Liver (tissue), 8 donors: ENCODE measurements at regions not wholly inside any gene's neighbourhood (a gene's known extent, or its start where the extent isn't known, plus 50 kb on each side); places are given as distances from the start of the nearest gene placed in this dataset.

Source experiments
- DNase-seq: peaks from one replicate; pipeline ENCODE4 v3.0.0-alpha.2; 2017; ENCODE audit warnings: low spot score
- H3K27ac ChIP-seq, 2 donors: one replicate each; pipeline ENCODE4 v1.7.0; 2013; ENCODE audit warnings: inconsistent platforms in 2 of 2, low read length in 2 of 2, control low read depth in 1 of 2, low read depth in 1 of 2, mild to moderate bottlenecking in 1 of 2
- H3K27me3 ChIP-seq, 4 donors: one replicate each; pipeline versions ENCODE4 v1.6.1 to v1.7.0; 2013; ENCODE audit warnings: low read length in 3 of 4, inconsistent platforms in 1 of 4, mild to moderate bottlenecking in 1 of 4, moderate library complexity in 1 of 4; ENCODE audit not compliant: control insufficient read depth in 4 of 4, insufficient read depth in 4 of 4
- H3K36me3 ChIP-seq, 4 donors: one replicate each; pipeline versions ENCODE4 v1.6.1 to v1.7.0; 2013; ENCODE audit warnings: low read length in 3 of 4, mild to moderate bottlenecking in 3 of 4, low read depth in 1 of 4, moderate library complexity in 1 of 4; ENCODE audit not compliant: control insufficient read depth in 4 of 4, insufficient read depth in 3 of 4
- H3K4me1 ChIP-seq, 4 donors: one replicate each; pipeline versions ENCODE4 v1.6.1 to v1.7.0; 2013; ENCODE audit warnings: low read length in 3 of 4, mild to moderate bottlenecking in 3 of 4, moderate library complexity in 1 of 4; ENCODE audit not compliant: control insufficient read depth in 4 of 4, insufficient read depth in 4 of 4
- H3K4me3 ChIP-seq, 3 donors: one replicate each; pipeline versions ENCODE4 v1.6.1 to v1.7.0; 2013; ENCODE audit warnings: low read length in 3 of 3, control low read depth in 1 of 3, low read depth in 1 of 3, mild to moderate bottlenecking in 1 of 3
- H3K9ac ChIP-seq, 2 donors: one replicate each; pipeline ENCODE4 v1.7.0; 2013; ENCODE audit warnings: low read length in 2 of 2, mild to moderate bottlenecking in 2 of 2, moderate library complexity in 2 of 2, control low read depth in 1 of 2, low read depth in 1 of 2
- H3K9me3 ChIP-seq, 4 donors: one replicate each; pipeline versions ENCODE4 v1.6.1 to v1.7.0; 2013; ENCODE audit warnings: low read length in 3 of 4; ENCODE audit not compliant: control insufficient read depth in 4 of 4
- CTCF ChIP-seq: fragments of 150-350 bp; IDR thresholded peaks from 2 replicates; pipeline ENCODE4 v1.5.1; 2017; ENCODE audit warnings: improper control_type of control experiment, low read depth, low read length; ENCODE audit not compliant: missing input control
- EGR1 ChIP-seq, 2 donors: IDR thresholded peaks; 2 replicates each; pipeline ENCODE4 v1.6.1; 2016 to 2018; ENCODE audit warnings: antibody characterized with exemption in 2 of 2, low read depth in 2 of 2
- FOXA2 ChIP-seq: IDR thresholded peaks from 2 replicates; pipeline ENCODE4 v1.6.1; 2016; ENCODE audit warnings: antibody characterized with exemption
- GABPA ChIP-seq, 2 donors: IDR thresholded peaks in 1 of 2; conservative IDR thresholded peaks in 1 of 2; 2 replicates each; pipeline ENCODE4 v1.6.1; 2016; ENCODE audit warnings: antibody characterized with exemption in 2 of 2, mild to moderate bottlenecking in 1 of 2, moderate library complexity in 1 of 2
- HNF4A ChIP-seq, 2 donors: conservative IDR thresholded peaks; 2 replicates each; pipeline ENCODE4 v1.6.1; 2016; ENCODE audit warnings: antibody characterized with exemption in 2 of 2, mild to moderate bottlenecking in 2 of 2
- HNF4G ChIP-seq: IDR thresholded peaks from 2 replicates; pipeline ENCODE4 v1.6.1; 2016; ENCODE audit warnings: antibody characterized with exemption
- JUND ChIP-seq, 2 donors: IDR thresholded peaks; 2 replicates each; pipeline ENCODE4 v1.6.1; 2016; ENCODE audit warnings: antibody characterized with exemption in 2 of 2
- MAX ChIP-seq: IDR thresholded peaks from 2 replicates; pipeline ENCODE4 v1.6.1; 2016; ENCODE audit warnings: antibody characterized with exemption
- NR2F2 ChIP-seq: IDR thresholded peaks from 2 replicates; pipeline ENCODE4 v1.6.1; 2016; ENCODE audit warnings: antibody characterized with exemption
- RAD21 ChIP-seq, 2 donors: IDR thresholded peaks; 2 replicates each; pipeline ENCODE4 v1.6.1; 2016; ENCODE audit warnings: antibody characterized with exemption in 2 of 2, mild to moderate bottlenecking in 2 of 2
- REST ChIP-seq: IDR thresholded peaks from 2 replicates; pipeline ENCODE4 v1.6.1; 2016; ENCODE audit warnings: antibody characterized with exemption, mild to moderate bottlenecking
- RXRA ChIP-seq, 2 donors: IDR thresholded peaks; 2 replicates each; pipeline ENCODE4 v1.6.1; 2017 to 2018; ENCODE audit warnings: antibody characterized with exemption in 2 of 2, mild to moderate bottlenecking in 1 of 2
- SP1 ChIP-seq: IDR thresholded peaks from 2 replicates; pipeline ENCODE4 v1.6.1; 2018; ENCODE audit warnings: antibody characterized with exemption, mild to moderate bottlenecking
- WGBS: extraction: QIAGEN DNeasy Blood & Tissue Kit; methylation state at CpG from one replicate; pipeline ENCODE4 v1.1.7; 2013; 5-methylcytosine and 5-hydroxymethylcytosine counted together
- TF ChIP-seq, protein P1 (sequence below): IDR thresholded peaks from 2 replicates; pipeline ENCODE4 v1.6.1; 2016; ENCODE audit warnings: antibody characterized with exemption
- donor health status: healthy.
- donor health status: healthy.
- donor health status: healthy.
- donor health status: healthy.
- donor health status: healthy.

DNA sequence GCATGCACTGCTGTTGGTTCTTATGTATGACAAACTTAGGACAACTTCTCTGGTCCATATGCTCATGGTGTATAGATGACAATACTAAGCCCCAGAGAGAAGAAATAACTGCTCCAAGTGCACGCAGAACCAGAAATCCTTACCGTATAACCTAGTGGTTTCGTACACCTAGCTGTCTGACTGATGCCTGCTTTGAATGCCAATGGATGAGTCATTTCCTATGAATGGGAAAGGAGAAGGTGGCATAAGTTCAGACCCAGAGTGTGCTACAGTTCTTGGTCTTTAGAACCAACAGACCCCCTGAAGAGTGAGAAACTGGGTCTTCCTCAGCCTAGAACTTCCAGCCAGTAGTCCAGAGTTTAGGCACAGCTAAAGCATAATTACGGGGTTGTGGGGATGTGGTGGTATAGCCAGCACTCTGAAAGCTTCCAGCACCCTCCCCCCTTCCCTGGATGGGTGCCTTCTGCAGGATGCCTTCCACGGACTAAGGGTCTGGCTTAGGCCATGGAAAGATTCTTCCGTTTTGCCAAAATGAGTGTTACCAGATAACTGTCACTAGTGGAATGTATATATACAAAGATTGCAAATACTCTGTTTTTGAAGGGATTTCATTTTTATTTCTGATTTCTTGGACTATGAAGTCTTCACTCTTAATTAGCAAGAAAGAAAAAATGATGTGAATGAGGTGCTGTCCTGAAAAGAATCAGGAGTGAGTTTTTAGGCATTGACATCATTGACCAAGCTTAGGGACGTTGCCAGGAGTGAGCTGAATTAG is 84.6 kb upstream of the PACRGL start:
- TF ChIP-seq MAX: no peak
- TF ChIP-seq HNF4A (conservative IDR thresholded peaks at IDR 0.05): no peak
- 89% methylated on average over 7 of the region's 7 CpGs for WGBS
- Histone ChIP-seq H3K4me1 (peaks cover 0 to 14% (median 2%) of the 10 kb centered on the region in 4 donors), H3K27me3 (no peaks in the 10 kb centered on the region), H3K4me3 (no peak overlapping the region), H3K9me3 (no peaks in the 10 kb centered on the region), H3K27ac (no peak overlapping the region), H3K9ac (no peak overlapping the region), H3K36me3 (no peaks in the 10 kb centered on the region)
- DNase-seq: no peak

DNA sequence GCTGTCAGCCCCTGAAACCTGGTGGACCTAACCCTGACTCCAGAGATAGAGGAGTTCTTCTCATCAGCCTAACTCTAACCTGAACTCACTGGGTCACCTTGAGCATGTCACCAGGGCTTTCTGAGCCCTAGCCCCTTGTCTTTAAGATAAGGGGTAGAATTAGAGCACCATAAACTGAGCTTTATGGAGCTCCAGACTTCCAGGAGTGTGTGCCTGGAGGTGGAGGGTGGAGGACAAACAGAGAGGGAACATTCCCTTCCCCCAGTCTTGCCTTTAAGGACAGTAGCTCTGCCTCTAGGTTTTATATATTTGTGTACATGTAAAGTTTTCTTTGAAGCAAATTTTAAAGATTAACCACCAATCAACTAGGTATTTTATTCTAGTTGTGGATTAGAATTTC is 83.9 kb upstream of the PACRGL start:
- H3K4me1 ChIP-seq: peaks cover 0 to 17% (median 2%) of the 10 kb centered on the region in 4 donors
- H3K9me3 ChIP-seq: no peaks in the 10 kb centered on the region
- H3K27me3 ChIP-seq: no peaks in the 10 kb centered on the region
- DNase-seq: no peak
- no peak for TF ChIP-seq RAD21 (IDR thresholded peaks at IDR 0.05)
- no peak for TF ChIP-seq REST
- TF ChIP-seq NR2F2: no peak
- no peak for TF ChIP-seq FOXA2
- no peak for TF ChIP-seq RXRA (IDR thresholded peaks at IDR 0.05)
- TF ChIP-seq CTCF: no peak
- TF ChIP-seq, protein P1, sequence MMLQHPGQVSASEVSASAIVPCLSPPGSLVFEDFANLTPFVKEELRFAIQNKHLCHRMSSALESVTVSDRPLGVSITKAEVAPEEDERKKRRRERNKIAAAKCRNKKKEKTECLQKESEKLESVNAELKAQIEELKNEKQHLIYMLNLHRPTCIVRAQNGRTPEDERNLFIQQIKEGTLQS: no peak
- no peak for TF ChIP-seq HNF4A (conservative IDR thresholded peaks at IDR 0.05)
- no peak for TF ChIP-seq HNF4G
- TF ChIP-seq JUND (IDR thresholded peaks at IDR 0.05): no peak
- no peak for TF ChIP-seq EGR1 (IDR thresholded peaks at IDR 0.05; ENCODE audit: low read depth in 2 of 2)
- no peak for TF ChIP-seq GABPA (IDR thresholded peaks at IDR 0.05 in 1 of 2, conservative IDR thresholded peaks at IDR 0.05 in 1 of 2)
- TF ChIP-seq SP1: no peak
- TF ChIP-seq MAX: no peak
- H3K9ac ChIP-seq: no peak overlapping the region
- H3K27ac ChIP-seq: no peak overlapping the region
- no peaks in the 10 kb centered on the region for H3K36me3 ChIP-seq
- no peak overlapping the region for H3K4me3 ChIP-seq
